ENCODE measurements at regions not wholly inside any gene's neighbourhood (a gene's known extent, or its start where the extent isn't known, plus 50 kb on each side); places are given as distances from the start of the nearest gene placed in this dataset.
A peak's percentile ranks its signal among the peaks of the same experiment; 100 is the strongest.

DNA sequence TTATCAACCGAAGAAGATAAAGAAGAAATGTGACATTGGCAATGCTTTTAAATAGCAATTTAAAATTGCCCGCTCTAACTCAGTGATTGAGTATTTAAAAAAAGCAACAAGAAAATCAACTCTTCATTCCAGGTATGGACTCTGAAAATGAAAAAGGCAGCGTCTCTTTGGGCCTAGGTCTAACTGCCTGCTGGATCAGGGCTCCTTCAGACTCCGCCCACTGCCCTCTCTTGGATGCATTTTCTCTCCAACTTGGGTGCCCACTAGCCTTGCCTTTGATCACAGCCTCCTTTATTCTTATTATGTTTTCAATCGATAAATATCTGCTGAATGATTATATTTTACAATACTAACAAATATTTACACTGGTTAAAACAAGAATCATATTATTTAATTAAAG, 268.9 kb downstream of the MRPL39 start:
- WGBS, 2 donors: 89% methylated on average over 5 of the region's 5 CpGs
- Histone ChIP-seq H3K27me3 (no peaks in the 10 kb centered on the region), H3K36me3 (no peaks in the 10 kb centered on the region), H3K4me3 (no peak overlapping the region), H3K4me1 (no peaks in the 10 kb centered on the region), H3K9me3 (no peaks in the 10 kb centered on the region), H3K27ac (no peak overlapping the region)
- TF ChIP-seq EP300 (IDR thresholded peaks at IDR 0.05) (no peak), CTCF (IDR thresholded peaks at IDR 0.05) (no peak), POLR2A (IDR thresholded peaks at IDR 0.05) (no peak), POLR2AphosphoS5 (IDR thresholded peaks at IDR 0.05) (no peak)
- DNase-seq (no peak), ATAC-seq (ENCODE audit: low FRiP score in 2 of 2) (no peak)

DNA sequence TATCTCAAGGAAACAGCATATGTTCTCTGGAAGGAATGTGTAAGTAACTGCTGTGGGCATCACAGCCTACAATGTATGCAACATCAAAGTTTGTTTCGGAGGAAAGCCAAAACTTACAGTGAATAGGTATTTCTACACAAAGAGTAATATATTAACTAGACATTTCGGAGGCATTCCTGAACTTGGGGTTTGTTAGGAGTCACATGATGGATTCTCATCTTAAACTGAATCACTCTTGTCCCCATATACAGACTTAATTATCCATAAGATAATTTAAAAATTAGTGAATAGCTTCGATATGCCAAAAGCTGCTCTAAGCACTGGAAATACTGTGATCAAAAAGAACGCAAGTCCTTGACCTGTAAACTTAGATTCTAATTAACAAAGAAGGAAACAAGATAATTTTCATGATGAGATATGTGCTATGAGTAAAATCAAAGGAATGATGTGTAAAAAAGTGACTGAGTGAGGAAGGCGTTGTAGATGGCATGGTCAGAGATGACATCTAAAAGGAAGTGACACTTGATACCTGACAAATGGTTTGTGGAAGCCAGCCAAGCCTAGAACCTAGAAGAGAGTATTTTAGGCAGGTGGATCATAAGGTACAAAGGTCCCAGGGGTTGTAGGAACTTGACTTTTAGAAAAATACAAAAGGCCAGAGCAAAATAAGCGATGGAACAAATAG, 273.1 kb downstream of the MRPL39 start:
- Histone ChIP-seq H3K36me3 (no peaks in the 10 kb centered on the region), H3K9me3 (no peaks in the 10 kb centered on the region), H3K27ac (no peak overlapping the region), H3K27me3 (no peaks in the 10 kb centered on the region), H3K4me3 (no peak overlapping the region), H3K4me1 (no peaks in the 10 kb centered on the region)
- DNase-seq (no peak), ATAC-seq (ENCODE audit: low FRiP score in 2 of 2) (no peak)
- 89 to 90% methylated on average over 6 of the region's 6 CpGs for WGBS, 2 donors
- TF ChIP-seq POLR2AphosphoS5 (IDR thresholded peaks at IDR 0.05) (no peak), EP300 (IDR thresholded peaks at IDR 0.05) (no peak), CTCF (IDR thresholded peaks at IDR 0.05) (no peak)

- H3K27me3 ChIP-seq: no peaks in the 10 kb centered on the region
- H3K9me3 ChIP-seq: no peaks in the 10 kb centered on the region
- no peak overlapping the region for H3K4me3 ChIP-seq
- DNase-seq: no peak
- 92 to 96% methylated on average over 1 of the region's 1 CpG for WGBS, 2 donors
- no peak for ATAC-seq (ENCODE audit: low FRiP score in 2 of 2)
- H3K27ac ChIP-seq: no peak overlapping the region
- TF ChIP-seq CTCF (IDR thresholded peaks at IDR 0.05) (no peak), EP300 (IDR thresholded peaks at IDR 0.05) (no peak), POLR2A (IDR thresholded peaks at IDR 0.05) (no peak), POLR2AphosphoS5 (IDR thresholded peaks at IDR 0.05) (no peak)
- no peaks in the 10 kb centered on the region for H3K36me3 ChIP-seq
- H3K4me1 ChIP-seq: no peaks in the 10 kb centered on the region
Observed at GRCh38 chr21:25331286-25331685, 276.0 kb downstream of the MRPL39 start.

DNA sequence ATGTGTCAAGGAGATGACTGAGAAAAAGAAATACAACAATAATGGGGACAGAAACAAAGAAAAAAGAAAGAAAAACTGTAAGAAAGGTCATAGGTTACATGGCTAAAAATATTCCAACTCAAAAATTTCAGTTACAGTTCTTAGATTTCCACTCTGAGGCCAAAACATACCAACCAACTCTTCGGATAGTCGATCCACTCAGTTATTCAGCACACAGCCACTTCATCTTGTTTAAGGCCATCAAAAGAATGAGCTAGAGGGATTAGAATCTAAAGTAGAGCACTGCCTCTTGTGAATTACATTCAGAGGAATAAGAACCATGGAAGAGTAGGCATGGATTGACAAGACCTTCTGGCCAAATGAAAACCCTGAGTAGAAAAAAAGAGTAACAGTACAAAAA, 277.0 kb downstream of the MRPL39 start:
- DNase-seq (no peak), ATAC-seq (ENCODE audit: low FRiP score in 2 of 2) (no peak)
- Histone ChIP-seq H3K9me3 (no peaks in the 10 kb centered on the region), H3K4me1 (no peaks in the 10 kb centered on the region), H3K36me3 (no peaks in the 10 kb centered on the region), H3K4me3 (no peak overlapping the region), H3K27ac (no peak overlapping the region), H3K27me3 (no peaks in the 10 kb centered on the region)
- no peak for TF ChIP-seq POLR2AphosphoS5 (IDR thresholded peaks at IDR 0.05)
- TF ChIP-seq POLR2A (IDR thresholded peaks at IDR 0.05): no peak
- no peak for TF ChIP-seq CTCF (IDR thresholded peaks at IDR 0.05)
- TF ChIP-seq EP300 (IDR thresholded peaks at IDR 0.05): no peak
- 58 to 65% methylated on average over 2 of the region's 2 CpGs for WGBS, 2 donors

DNA sequence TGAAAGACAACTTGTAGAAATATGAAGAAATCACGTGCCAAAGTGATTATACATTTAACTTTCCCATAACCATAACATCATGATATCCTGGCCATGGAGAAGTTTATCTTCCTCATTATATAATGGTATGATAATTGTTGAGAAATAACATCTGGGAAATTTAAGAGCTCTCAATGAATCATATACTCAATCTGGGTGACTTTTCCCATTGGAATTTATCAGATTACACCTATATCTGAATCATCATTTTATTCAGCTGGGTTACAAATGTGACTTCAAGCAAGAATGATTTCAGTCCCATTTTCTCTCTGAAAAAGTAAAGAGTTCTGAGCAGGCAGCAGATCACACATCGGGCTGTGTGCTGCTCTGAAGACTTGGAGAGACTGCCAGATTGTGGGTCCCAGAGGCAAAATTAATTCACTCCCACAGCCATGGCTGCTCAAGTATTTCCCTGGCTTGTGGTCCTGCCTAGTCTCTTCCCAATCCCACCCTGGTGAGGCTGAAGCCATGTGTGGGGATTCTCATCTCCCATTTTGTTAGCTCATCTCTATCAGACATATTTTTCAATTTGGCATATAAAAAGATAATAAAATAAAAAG, 278.0 kb downstream of the MRPL39 start:
- no peaks in the 10 kb centered on the region for H3K27me3 ChIP-seq
- WGBS, 2 donors: 39 to 50% methylated on average over 2 of the region's 2 CpGs
- no peak for TF ChIP-seq EP300 (IDR thresholded peaks at IDR 0.05)
- TF ChIP-seq POLR2A (IDR thresholded peaks at IDR 0.05): no peak
- TF ChIP-seq POLR2AphosphoS5 (IDR thresholded peaks at IDR 0.05): no peak
- TF ChIP-seq CTCF (IDR thresholded peaks at IDR 0.05): no peak

More for the DNA sequence above, 278.0 kb downstream of the MRPL39 start:
- no peak overlapping the region for H3K27ac ChIP-seq
- H3K4me1 ChIP-seq: no peaks in the 10 kb centered on the region
- DNase-seq (no peak), ATAC-seq (ENCODE audit: low FRiP score in 2 of 2) (peak in 1 of 2 donors; percentile 36)
- no peaks in the 10 kb centered on the region for H3K36me3 ChIP-seq
- H3K9me3 ChIP-seq: no peaks in the 10 kb centered on the region
- no peak overlapping the region for H3K4me3 ChIP-seq
